Ectodermal cell (in vitro differentiated cells): ENCODE measurements at regions not wholly inside any gene's neighbourhood (a gene's known extent, or its start where the extent isn't known, plus 50 kb on each side); places are given as distances from the start of the nearest gene placed in this dataset.
"Not testable (repeated sequence)": the region's sequence is repeated elsewhere in the genome, so short reads cannot be mapped to it uniquely, and the experiment has no call there.

Experiments used
- H3K27ac ChIP-seq: 2 replicates; pipeline ENCODE4 v1.7.0; 2013; ENCODE audit warnings: mild to moderate bottlenecking, low read depth, low read length; ENCODE audit not compliant: insufficient read depth, poor library complexity, severe bottlenecking
- H3K27me3 ChIP-seq: 2 replicates; pipeline ENCODE4 v1.7.0; 2013; ENCODE audit warnings: mild to moderate bottlenecking, low read length; ENCODE audit not compliant: insufficient read depth, control insufficient read depth, poor library complexity, severe bottlenecking
- H3K36me3 ChIP-seq: one replicate; pipeline ENCODE4 v1.7.0; 2013; ENCODE audit warnings: low read length; ENCODE audit not compliant: control insufficient read depth, insufficient read depth
- H3K4me1 ChIP-seq: one replicate; pipeline ENCODE4 v1.7.0; 2013; ENCODE audit warnings: low read length; ENCODE audit not compliant: control insufficient read depth, insufficient read depth
- H3K4me3 ChIP-seq: 2 replicates; pipeline ENCODE4 v1.7.0; 2013; ENCODE audit warnings: low read depth, low read length, control low read depth; ENCODE audit not compliant: insufficient read depth
- H3K9me3 ChIP-seq: 2 replicates; pipeline ENCODE4 v1.7.0; 2013; ENCODE audit warnings: mild to moderate bottlenecking, low read length, moderate library complexity; ENCODE audit not compliant: control insufficient read depth
- WGBS, 2 experiments: methylation state at CpG; one replicate each; pipeline ENCODE4 v1.1.7; 2013; ENCODE audit warnings: missing lambda C conversion rate in 2 of 2; 5-methylcytosine and 5-hydroxymethylcytosine counted together

DNA sequence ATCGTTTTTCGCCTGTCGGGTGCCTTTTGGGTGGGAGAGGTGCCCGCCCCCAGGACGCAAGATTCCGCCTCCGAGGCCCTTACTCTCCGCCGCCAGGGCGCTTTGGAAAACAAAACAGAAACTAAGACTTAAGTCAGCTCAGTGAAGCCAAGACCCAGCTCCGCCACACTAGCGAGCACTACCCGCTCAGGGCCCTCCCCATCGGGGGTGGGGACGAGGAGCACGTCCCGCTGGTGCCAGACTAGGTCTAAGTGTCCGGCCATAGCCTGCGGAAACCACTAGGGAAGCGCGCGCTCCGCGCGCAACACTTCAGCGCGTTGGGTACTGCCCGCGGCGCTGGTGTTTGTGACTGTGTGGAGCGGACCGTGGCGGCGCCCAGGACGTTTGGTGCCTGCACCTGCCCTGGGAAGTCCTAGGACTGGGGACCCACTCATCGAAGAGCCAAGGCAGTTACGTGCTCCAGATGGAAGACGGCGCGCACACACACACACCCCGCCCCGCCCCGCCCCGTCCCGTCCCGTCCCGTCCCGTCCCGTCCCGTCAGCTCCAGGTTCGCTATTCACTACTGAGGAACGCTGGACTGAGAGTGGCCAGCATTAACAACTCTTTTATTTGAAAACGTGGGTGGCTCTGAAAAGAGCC, 57.6 kb upstream of the BOLA1 start:
- H3K36me3 ChIP-seq, H3K4me1 ChIP-seq, H3K27ac ChIP-seq, H3K4me3 ChIP-seq, H3K9me3 ChIP-seq, H3K27me3 ChIP-seq: not testable (repeated sequence)
- WGBS, 2 experiments: no CpG with 5 or more reads among the region's 53 CpGs

DNA sequence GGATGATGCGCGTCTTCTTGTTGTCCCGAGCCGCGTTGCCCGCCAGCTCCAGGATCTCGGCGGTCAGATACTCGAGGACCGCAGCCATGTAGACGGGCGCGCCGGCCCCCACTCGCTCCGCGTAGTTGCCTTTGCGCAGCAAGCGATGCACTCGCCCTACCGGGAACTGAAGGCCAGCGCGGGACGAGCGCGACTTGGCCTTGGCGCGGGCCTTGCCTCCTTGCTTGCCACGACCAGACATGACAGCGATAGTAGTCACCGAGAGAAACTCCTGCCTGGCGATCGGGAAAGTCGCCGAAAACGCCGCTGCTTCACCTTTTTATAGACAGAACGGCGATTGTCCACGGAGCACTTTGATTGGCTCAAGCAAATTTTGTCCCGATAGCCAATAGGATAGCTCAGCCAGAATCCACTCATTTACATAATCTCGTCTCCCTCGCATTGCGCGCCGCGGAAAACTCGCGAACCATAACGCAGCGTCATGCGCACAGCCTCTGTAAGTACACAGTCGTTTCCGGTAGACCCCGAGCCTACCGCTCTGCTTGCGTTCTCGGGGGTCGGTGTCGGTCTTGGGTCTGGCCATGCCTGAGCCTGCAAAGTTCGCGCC, 56.8 kb upstream of the BOLA1 start:
- not testable (repeated sequence) for H3K27ac ChIP-seq, H3K4me1 ChIP-seq, H3K27me3 ChIP-seq, H3K4me3 ChIP-seq, H3K9me3 ChIP-seq, H3K36me3 ChIP-seq
- WGBS, 2 experiments: no CpG with 5 or more reads among the region's 62 CpGs

DNA sequence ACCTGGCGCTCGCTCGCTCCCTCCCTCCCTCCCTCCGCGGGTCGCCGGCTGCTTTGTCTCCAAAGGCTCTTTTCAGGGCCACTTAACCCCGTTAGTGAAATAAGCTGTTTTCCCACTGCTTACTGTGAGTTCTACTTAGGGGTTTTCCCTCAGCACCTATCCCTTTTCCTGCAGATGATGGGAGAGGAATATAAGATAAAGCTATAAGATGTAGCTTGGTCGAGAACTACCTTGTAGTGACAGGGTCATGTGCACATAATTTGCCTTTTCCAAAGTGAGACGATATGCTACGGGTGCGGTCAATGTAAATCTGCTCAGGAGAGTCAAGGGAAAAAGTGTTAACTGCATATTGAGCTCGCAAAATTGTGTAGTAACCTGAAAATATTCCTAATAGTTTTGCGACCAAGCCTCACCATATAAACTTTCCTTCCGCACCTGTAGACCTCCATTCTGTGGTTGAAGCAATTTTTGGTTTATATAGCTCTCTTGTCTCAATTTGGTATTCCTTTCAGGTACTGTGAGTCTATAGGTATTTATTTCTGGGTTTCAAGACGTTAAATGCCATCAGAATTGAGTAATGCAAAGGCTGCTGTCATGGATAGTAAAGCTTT, 55.8 kb upstream of the BOLA1 start:
- H3K4me1 ChIP-seq: peaks cover 6% of the 10 kb centered on the region
- H3K9me3 ChIP-seq: no peaks in the 10 kb centered on the region
- H3K27me3 ChIP-seq: no peaks in the 10 kb centered on the region
- H3K27ac ChIP-seq: no peak overlapping the region
- H3K36me3 ChIP-seq: no peaks in the 10 kb centered on the region
- 0% methylated on average over 7 to 13 of the region's 16 CpGs for WGBS, 2 experiments
- peak overlapping the region; percentile 57 for H3K4me3 ChIP-seq

DNA sequence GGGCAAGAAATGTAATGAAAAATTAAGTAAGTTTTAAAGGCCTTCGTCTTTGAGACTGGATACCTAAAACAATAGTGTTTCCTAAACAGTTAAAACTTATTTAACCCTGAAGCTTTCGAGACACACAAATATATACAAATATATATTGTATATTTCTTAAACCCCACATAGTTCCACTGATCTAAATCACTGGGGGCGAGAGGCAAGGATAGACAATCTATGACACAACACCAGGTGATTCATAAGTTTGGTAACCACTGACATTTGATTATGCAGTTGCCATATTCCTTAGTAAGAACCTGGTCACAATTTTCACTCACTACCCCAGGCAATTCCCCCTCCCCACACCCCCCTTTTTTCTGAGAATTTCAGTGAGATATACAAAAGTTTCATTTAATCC, 55.3 kb upstream of the BOLA1 start:
- H3K36me3 ChIP-seq: no peaks in the 10 kb centered on the region
- H3K4me1 ChIP-seq: peaks cover 8% of the 10 kb centered on the region
- H3K27ac ChIP-seq: no peak overlapping the region
- peak overlapping the region; percentile 57 for H3K4me3 ChIP-seq
- no peaks in the 10 kb centered on the region for H3K27me3 ChIP-seq
- 27 to 29% methylated on average over 1 of the region's 3 CpGs for WGBS, 2 experiments
- H3K9me3 ChIP-seq: no peaks in the 10 kb centered on the region

DNA sequence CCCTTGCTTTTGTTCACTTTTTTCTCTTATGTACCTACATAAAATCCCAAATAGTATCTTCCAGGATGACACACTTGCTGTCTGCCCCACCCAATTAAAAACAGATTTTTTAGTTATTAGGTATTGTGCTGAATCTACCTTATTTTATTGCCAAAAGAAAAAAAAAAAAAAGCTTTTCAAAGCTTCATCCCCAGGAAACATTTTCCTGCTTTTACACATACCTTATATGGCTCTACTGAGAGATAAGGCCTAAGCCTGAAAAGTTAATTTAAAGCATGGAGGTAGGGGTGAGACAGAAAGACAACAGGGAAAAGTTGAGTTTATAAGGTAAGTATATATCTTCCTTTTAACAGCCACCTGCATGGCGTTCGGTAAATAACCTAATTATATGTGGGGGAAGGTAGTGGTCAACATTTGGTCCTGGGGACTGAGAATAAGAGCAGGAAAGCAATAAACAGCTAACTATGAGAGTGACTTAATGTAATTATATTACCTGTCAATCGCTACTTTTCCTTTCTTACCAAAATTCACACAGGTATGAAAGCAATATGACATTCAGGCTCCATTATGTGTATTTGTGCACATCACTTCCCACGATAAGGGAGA, 54.6 kb upstream of the BOLA1 start:
- Histone ChIP-seq H3K4me1 (peaks cover 8% of the 10 kb centered on the region), H3K9me3 (no peaks in the 10 kb centered on the region), H3K27me3 (no peaks in the 10 kb centered on the region), H3K27ac (no peak overlapping the region), H3K36me3 (no peaks in the 10 kb centered on the region), H3K4me3 (peak overlapping the region; percentile 57)
- WGBS, 2 experiments: 43 to 46% methylated on average over 3 to 4 of the region's 4 CpGs

DNA sequence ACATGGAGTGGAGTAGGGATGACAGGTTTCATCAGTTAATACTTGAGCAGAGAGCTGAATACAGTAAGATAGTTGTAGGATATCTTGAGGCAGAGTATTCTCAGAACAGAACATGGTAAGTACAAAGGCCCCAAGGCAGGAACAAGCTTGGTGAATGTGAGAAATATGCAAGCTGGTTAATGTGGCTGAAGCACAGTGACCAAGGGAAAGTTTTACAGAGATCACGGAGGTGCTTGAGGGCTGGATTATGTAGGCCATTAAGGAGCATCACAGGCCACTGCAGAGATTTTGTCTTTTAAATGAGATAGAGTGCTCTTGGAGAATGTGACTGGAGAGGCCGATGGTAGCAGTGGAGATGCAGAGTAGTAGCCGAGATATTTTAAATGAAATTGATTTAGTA, 54.0 kb upstream of the BOLA1 start:
- H3K4me1 ChIP-seq: peaks cover 8% of the 10 kb centered on the region

DNA sequence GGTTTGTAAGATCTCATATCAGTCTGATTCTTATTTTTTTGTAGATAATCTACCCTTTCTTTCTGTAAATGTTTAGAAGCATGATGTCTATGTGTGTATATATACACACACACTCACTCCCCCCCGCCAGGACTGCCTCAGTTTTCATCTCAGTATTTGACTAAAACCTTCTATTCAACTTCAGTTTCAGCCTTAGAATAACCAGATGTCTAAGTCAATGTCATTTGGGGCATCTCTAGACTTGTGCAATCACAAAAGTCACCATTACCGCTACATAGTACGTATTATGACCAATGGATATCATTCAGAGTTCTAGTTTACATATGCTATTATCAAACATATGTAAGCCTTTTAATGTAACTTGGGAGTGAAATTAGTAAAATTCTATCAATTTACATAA, 53.3 kb upstream of the BOLA1 start:
- peaks cover 8% of the 10 kb centered on the region for H3K4me1 ChIP-seq
- no peaks in the 10 kb centered on the region for H3K27me3 ChIP-seq
- WGBS, 2 experiments: 76 to 86% methylated on average over 2 of the region's 3 CpGs
- no peak overlapping the region for H3K27ac ChIP-seq
- H3K4me3 ChIP-seq: no peak overlapping the region
- no peaks in the 10 kb centered on the region for H3K9me3 ChIP-seq
- H3K36me3 ChIP-seq: no peaks in the 10 kb centered on the region

More for the DNA sequence above, 54.0 kb upstream of the BOLA1 start:
- H3K27me3 ChIP-seq: no peaks in the 10 kb centered on the region
- no peak overlapping the region for H3K27ac ChIP-seq
- WGBS, 2 experiments: 8% methylated on average over 3 of the region's 3 CpGs
- H3K9me3 ChIP-seq: no peaks in the 10 kb centered on the region
- H3K36me3 ChIP-seq: no peaks in the 10 kb centered on the region
- H3K4me3 ChIP-seq: peak overlapping the region; percentile 57

DNA sequence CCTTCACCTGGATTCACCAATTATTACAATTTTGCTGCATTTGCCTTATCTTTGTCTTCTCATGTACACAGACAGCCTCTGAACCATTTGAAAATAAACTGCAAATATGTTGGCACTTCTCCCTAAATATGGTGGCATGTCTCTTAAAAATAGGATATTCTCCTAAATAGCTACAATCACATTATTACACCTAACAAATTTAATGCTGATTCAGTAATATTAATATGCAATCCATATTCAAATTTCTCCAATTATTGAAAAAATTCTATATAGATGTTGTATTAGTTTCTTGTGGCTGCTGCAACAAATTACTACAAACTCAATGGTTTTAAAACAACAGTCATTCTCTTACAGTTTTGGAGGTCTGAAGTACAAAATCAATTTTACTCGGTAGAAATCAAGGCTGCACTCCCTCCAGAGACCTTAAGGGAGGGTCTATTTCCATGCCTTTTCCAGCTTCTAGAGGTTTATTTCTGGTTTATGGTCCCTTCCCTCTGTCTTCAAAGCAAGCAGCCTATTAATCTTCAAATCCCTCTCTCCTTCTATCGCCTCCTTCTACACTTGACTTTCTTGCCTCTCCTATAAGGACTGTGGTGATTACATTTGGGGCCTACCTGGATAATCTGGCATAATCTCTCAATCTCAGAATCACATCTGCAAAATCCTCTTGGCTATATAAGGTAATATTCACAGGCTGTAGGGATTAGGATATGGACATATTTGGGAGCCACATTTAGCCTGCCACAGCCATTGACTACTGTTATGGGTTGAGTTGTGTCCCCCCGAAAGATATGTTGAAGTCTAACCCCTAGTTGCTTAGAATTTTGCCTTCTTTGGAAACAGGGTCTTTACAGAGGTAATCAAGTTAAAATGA, 52.5 kb upstream of the BOLA1 start:
- no peaks in the 10 kb centered on the region for H3K36me3 ChIP-seq
- no peaks in the 10 kb centered on the region for H3K9me3 ChIP-seq
- no peak overlapping the region for H3K4me3 ChIP-seq
- peaks cover 8% of the 10 kb centered on the region for H3K4me1 ChIP-seq
- H3K27ac ChIP-seq: no peak overlapping the region
- 88 to 94% methylated on average over 3 of the region's 3 CpGs for WGBS, 2 experiments
- H3K27me3 ChIP-seq: no peaks in the 10 kb centered on the region

DNA sequence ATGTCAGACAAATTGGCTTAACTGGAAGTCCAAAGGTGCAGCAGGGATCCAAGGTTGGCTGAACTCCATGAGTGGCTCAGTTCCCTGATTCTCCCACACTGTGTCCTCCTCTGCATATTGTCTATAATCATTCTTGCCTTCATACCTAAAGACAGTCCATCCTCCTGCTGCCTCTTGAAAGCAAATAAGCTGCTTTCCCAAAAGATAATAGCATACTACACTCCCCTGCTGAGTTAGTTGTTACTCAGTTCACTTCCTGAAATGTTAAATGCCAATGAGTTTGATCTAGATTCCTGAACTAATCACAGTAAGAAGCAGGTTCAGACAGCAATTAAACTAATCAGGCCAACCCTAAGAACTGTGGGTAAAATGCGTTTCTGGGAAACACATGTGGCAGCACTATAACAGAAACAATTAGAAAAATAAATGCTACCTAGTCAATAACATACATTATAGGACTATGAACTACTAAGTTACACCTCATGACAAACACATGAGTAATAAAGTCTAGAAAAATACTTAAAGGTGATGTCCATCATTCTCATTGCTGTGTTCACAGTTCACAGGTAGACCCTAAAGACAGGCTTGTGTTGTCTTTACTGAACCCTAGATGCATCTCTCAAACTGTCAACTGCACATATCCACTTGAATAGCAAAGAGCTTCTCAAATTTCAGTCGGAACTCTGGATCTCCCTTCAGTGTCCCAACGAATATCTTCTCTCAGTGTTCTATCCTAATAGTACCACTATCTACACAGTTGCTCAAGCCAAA, 50.8 kb upstream of the BOLA1 start:
- H3K36me3 ChIP-seq: no peaks in the 10 kb centered on the region
- H3K4me1 ChIP-seq: peaks cover 8% of the 10 kb centered on the region
- H3K27ac ChIP-seq: no peak overlapping the region
- no peaks in the 10 kb centered on the region for H3K9me3 ChIP-seq
- 2 to 25% methylated on average over 2 to 3 of the region's 3 CpGs for WGBS, 2 experiments
- H3K27me3 ChIP-seq: no peaks in the 10 kb centered on the region
- peak overlapping the region; percentile 53 for H3K4me3 ChIP-seq
